ENCODE measurements at regions not wholly inside any gene's neighbourhood (a gene's known extent, or its start where the extent isn't known, plus 50 kb on each side); places are given as distances from the start of the nearest gene placed in this dataset.
"Not testable (repeated sequence)": the region's sequence is repeated elsewhere in the genome, so short reads cannot be mapped to it uniquely, and the experiment has no call there.

- no peak for DNase-seq (ENCODE audit: low spot score)
Observed at GRCh38 chr6:122180132-122180531, 219.3 kb upstream of the HSF2 start.

- DNase-seq (ENCODE audit: low spot score): no peak
Observed at GRCh38 chr6:122182061-122182460, 217.4 kb upstream of the HSF2 start.

GRCh38 chr6:122184401-122184827 is 215.0 kb upstream of the HSF2 start:
- DNase-seq (ENCODE audit: low spot score): no peak

- DNase-seq (ENCODE audit: low spot score): not testable (repeated sequence)
Observed at GRCh38 chr6:122185458-122185857, 214.0 kb upstream of the HSF2 start.

- no peak for DNase-seq (ENCODE audit: low spot score)
Observed at GRCh38 chr6:122187186-122187585, 212.3 kb upstream of the HSF2 start.

GRCh38 chr6:122198922-122199321 is 200.5 kb upstream of the HSF2 start:
- no peak for DNase-seq (ENCODE audit: low spot score)

- DNase-seq (ENCODE audit: low spot score): no peak
Observed at GRCh38 chr6:122200440-122200839, 199.0 kb upstream of the HSF2 start.

GRCh38 chr6:122202576-122203137 is 196.8 kb upstream of the HSF2 start:
- no peak for DNase-seq (ENCODE audit: low spot score)

GRCh38 chr6:122207061-122207460 is 192.4 kb upstream of the HSF2 start:
- no peak for DNase-seq (ENCODE audit: low spot score)

- DNase-seq (ENCODE audit: low spot score): no peak
Observed at GRCh38 chr6:122207794-122208193, 191.7 kb upstream of the HSF2 start.

GRCh38 chr6:122214605-122215318 is 184.7 kb upstream of the HSF2 start:
- DNase-seq (ENCODE audit: low spot score): no peak

- DNase-seq (ENCODE audit: low spot score): no peak
Observed at GRCh38 chr6:122220254-122220653, 179.2 kb upstream of the HSF2 start.

- DNase-seq (ENCODE audit: low spot score): no peak
Observed at GRCh38 chr6:122222761-122223160, 176.7 kb upstream of the HSF2 start.

GRCh38 chr6:122223251-122223650 is 176.2 kb upstream of the HSF2 start:
- DNase-seq (ENCODE audit: low spot score): no peak

- DNase-seq (ENCODE audit: low spot score): no peak
Observed at GRCh38 chr6:122238861-122239260, 160.6 kb upstream of the HSF2 start.

- DNase-seq (ENCODE audit: low spot score): no peak
Observed at GRCh38 chr6:122246906-122247658, 152.4 kb upstream of the HSF2 start.

- no peak for DNase-seq (ENCODE audit: low spot score)
Observed at GRCh38 chr6:122248001-122248669, 151.3 kb upstream of the HSF2 start.

- no peak for DNase-seq (ENCODE audit: low spot score)
Observed at GRCh38 chr6:122248844-122249243, 150.6 kb upstream of the HSF2 start.

GRCh38 chr6:122258839-122259238 is 140.6 kb upstream of the HSF2 start:
- DNase-seq (ENCODE audit: low spot score): no peak

- no peak for DNase-seq (ENCODE audit: low spot score)
Observed at GRCh38 chr6:122264557-122264956, 134.9 kb upstream of the HSF2 start.

GRCh38 chr6:122265755-122266154 is 133.7 kb upstream of the HSF2 start:
- no peak for DNase-seq (ENCODE audit: low spot score)

- DNase-seq (ENCODE audit: low spot score): no peak
Observed at GRCh38 chr6:122268394-122268793, 131.1 kb upstream of the HSF2 start.

- no peak for DNase-seq (ENCODE audit: low spot score)
Observed at GRCh38 chr6:122276637-122277036, 122.8 kb upstream of the HSF2 start.
